Natural killer cell treated with Interleukin-12 subunit alpha and Interleukin-12 subunit beta and Interleukin-15 and Interleukin-18, amount 100 ng/mL, for 72 hours (primary cell): ENCODE measurements at regions not wholly inside any gene's neighbourhood (a gene's known extent, or its start where the extent isn't known, plus 50 kb on each side); places are given as distances from the start of the nearest gene placed in this dataset.
A peak's percentile ranks its signal among the peaks of the same experiment; 100 is the strongest.

ENCODE experiments used
- ATAC-seq, 2 donors: fragments of 150-1000 bp; cut with Tn5 transposase in 1 of 2; sonication (Bioruptor Pico), chemical (Tn5 transposase) in 1 of 2; 2 replicates each; pipeline ENCODE4 v1.10.0; 2021
- DNase-seq: peaks from one replicate; pipeline ENCODE4 v3.0.0; 2022; ENCODE audit warnings: low spot score
- H3K27ac Mint-ChIP-seq, 2 donors: 1 replicate in 1 of 2; 2 replicates in 1 of 2; pipeline ENCODE4 v1.8.0; 2022; ENCODE audit warnings: mixed read lengths in 2 of 2, mild to moderate bottlenecking in 1 of 2, moderate library complexity in 1 of 2
- H3K27me3 Mint-ChIP-seq, 2 donors: 1 replicate in 1 of 2; 2 replicates in 1 of 2; pipeline ENCODE4 v1.8.0; 2022; ENCODE audit warnings: mixed read lengths in 2 of 2
- H3K36me3 Mint-ChIP-seq: one replicate; pipeline ENCODE4 v1.8.0; 2022; ENCODE audit warnings: mixed read lengths
- H3K4me1 Mint-ChIP-seq, 2 donors: 1 replicate in 1 of 2; 2 replicates in 1 of 2; pipeline ENCODE4 v1.8.0; 2022; ENCODE audit warnings: low read depth in 2 of 2, mixed read lengths in 2 of 2, mild to moderate bottlenecking in 1 of 2
- H3K4me3 Mint-ChIP-seq: one replicate; pipeline ENCODE4 v1.8.0; 2022; ENCODE audit warnings: mixed read lengths
- H3K9me3 Mint-ChIP-seq: 2 replicates; pipeline ENCODE4 v1.8.0; 2022; ENCODE audit warnings: mixed read lengths

DNA sequence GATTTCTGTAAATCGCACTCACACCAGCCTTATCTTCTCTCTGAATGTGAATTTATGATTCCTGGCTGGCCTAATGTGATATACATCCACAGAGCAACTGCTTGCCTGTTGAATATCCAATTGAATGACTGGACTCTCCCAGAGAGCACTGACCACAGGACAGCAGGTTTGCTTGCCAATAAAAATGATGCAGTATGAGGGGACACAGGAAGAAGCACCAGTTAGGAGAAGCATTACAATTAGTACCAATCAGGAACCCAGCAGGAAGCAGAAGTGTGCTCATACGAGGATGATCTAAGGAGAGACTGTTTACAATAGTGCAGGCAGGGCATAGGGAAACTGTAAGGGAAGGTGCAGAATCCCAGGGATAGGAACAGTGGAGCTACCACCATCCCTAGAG, 127.2 kb upstream of the ZNF366 start:
- Mint-ChIP-seq H3K9me3 (no peaks in the 10 kb centered on the region), H3K36me3 (no peaks in the 10 kb centered on the region), H3K27me3 (peaks cover 12 to 26% of the 10 kb centered on the region in 2 donors), H3K4me3 (no peak overlapping the region), H3K4me1 (no peaks in the 10 kb centered on the region), H3K27ac (no peak overlapping the region)
- peak in 1 of 2 donors; percentile 6 for ATAC-seq
- no peak for DNase-seq

DNA sequence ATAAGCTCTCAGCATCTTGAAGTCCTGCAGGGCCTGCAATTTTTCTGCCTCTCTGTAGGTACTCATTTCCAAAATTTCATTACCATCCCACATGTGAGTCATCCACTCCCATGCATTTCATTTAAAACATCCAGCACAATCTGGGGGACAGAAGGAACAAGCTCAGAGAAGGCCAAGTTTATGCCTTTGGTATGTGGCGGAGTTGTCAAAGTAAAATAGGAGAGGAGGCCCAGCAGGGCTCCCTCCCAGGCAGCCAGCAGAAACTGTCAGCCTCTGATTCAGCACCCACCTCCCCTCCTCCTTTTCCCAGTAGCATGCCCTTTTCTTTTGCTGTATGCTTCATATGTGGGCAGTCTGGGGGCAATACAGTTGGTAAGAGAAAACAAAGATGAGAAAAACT, 126.4 kb upstream of the ZNF366 start:
- DNase-seq (no peak), ATAC-seq (no peak)
- Mint-ChIP-seq H3K36me3 (no peaks in the 10 kb centered on the region), H3K9me3 (no peaks in the 10 kb centered on the region), H3K4me3 (no peak overlapping the region), H3K4me1 (no peaks in the 10 kb centered on the region), H3K27ac (no peak overlapping the region), H3K27me3 (peaks cover 12 to 26% of the 10 kb centered on the region in 2 donors)

GRCh38 chr5:72633041-72633445, 125.8 kb upstream of the ZNF366 start:
- H3K9me3 Mint-ChIP-seq: no peaks in the 10 kb centered on the region
- no peak overlapping the region for H3K4me3 Mint-ChIP-seq
- DNase-seq (no peak), ATAC-seq (no peak)
- H3K4me1 Mint-ChIP-seq: no peaks in the 10 kb centered on the region
- H3K36me3 Mint-ChIP-seq: no peaks in the 10 kb centered on the region
- peaks cover 12 to 21% of the 10 kb centered on the region in 2 donors for H3K27me3 Mint-ChIP-seq
- no peak overlapping the region for H3K27ac Mint-ChIP-seq

GRCh38 chr5:72630721-72631120, 123.5 kb upstream of the ZNF366 start:
- H3K4me3 Mint-ChIP-seq: no peak overlapping the region
- H3K36me3 Mint-ChIP-seq: no peaks in the 10 kb centered on the region
- no peak overlapping the region for H3K27ac Mint-ChIP-seq
- no peaks in the 10 kb centered on the region for H3K4me1 Mint-ChIP-seq
- peaks cover 12 to 32% of the 10 kb centered on the region in 2 donors for H3K27me3 Mint-ChIP-seq
- ATAC-seq (no peak), DNase-seq (no peak)
- no peaks in the 10 kb centered on the region for H3K9me3 Mint-ChIP-seq

- Mint-ChIP-seq H3K9me3 (no peaks in the 10 kb centered on the region), H3K4me1 (no peaks in the 10 kb centered on the region), H3K27me3 (peaks cover 12 to 32% of the 10 kb centered on the region in 2 donors), H3K4me3 (no peak overlapping the region), H3K27ac (no peak overlapping the region), H3K36me3 (no peaks in the 10 kb centered on the region)
- no peak for DNase-seq
- no peak for ATAC-seq
Measured at GRCh38 chr5:72630081-72630480, 122.9 kb upstream of the ZNF366 start.

GRCh38 chr5:72628771-72629371, 121.7 kb upstream of the ZNF366 start:
- Mint-ChIP-seq H3K9me3 (no peaks in the 10 kb centered on the region), H3K27ac (no peak overlapping the region), H3K4me1 (no peaks in the 10 kb centered on the region), H3K4me3 (no peak overlapping the region), H3K27me3 (peaks cover 11 to 32% of the 10 kb centered on the region in 2 donors), H3K36me3 (no peaks in the 10 kb centered on the region)
- ATAC-seq (no peak), DNase-seq (no peak)

DNA sequence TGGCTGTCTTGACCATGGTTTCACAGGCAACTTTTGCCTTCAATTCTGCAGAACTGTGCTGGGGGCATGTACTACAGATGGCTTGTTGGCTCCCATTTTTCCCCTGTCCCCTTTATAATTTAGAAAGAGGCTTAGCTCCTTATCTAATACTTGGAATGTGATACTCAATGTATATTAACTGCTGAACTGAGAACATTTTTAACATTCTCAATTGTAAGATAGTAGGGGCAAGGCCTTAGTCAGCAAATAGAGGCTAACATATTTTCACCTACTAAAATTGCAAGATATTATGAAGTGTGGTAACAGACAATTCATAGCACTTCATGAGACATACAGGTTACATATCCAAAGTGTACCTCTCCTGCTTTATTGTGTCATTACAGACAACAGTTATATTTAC, 118.1 kb upstream of the ZNF366 start:
- no peaks in the 10 kb centered on the region for H3K4me1 Mint-ChIP-seq
- no peak for ATAC-seq
- H3K4me3 Mint-ChIP-seq: no peak overlapping the region
- no peaks in the 10 kb centered on the region for H3K36me3 Mint-ChIP-seq
- no peak for DNase-seq
- no peaks in the 10 kb centered on the region for H3K9me3 Mint-ChIP-seq
- H3K27me3 Mint-ChIP-seq: peaks cover 11 to 31% of the 10 kb centered on the region in 2 donors
- no peak overlapping the region for H3K27ac Mint-ChIP-seq

DNA sequence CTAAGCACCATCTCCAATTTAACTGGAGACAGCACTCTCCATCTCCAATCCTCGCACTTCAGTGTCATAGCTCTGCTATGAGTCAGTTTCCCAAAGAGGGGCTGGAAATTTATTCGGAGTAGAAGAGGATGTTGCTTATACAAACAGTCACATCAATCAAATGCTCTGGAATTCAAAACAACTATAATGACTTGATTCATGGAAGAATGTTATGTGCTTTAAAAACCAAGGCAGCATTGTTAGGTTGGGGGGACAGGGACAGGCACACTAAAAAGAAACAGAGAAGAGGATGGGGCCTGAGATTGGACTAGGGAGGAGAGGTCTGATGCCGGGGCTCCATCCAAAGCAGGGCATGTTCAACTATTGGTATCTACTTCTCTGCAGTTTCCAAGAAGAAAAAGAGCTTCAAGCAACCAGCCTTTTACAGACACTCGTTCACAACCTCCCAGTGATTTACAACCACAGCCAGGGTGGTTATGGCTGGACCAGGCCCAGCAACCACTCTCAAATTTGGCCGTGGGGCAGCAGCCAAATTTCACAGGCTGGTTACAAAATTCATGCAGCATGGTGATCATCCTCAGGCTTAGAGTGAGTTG, 117.5 kb upstream of the ZNF366 start:
- ATAC-seq (no peak), DNase-seq (no peak)
- Mint-ChIP-seq H3K27me3 (peaks cover 11 to 32% of the 10 kb centered on the region in 2 donors), H3K9me3 (no peaks in the 10 kb centered on the region), H3K4me1 (no peaks in the 10 kb centered on the region), H3K27ac (no peak overlapping the region), H3K4me3 (no peak overlapping the region), H3K36me3 (no peaks in the 10 kb centered on the region)

DNA sequence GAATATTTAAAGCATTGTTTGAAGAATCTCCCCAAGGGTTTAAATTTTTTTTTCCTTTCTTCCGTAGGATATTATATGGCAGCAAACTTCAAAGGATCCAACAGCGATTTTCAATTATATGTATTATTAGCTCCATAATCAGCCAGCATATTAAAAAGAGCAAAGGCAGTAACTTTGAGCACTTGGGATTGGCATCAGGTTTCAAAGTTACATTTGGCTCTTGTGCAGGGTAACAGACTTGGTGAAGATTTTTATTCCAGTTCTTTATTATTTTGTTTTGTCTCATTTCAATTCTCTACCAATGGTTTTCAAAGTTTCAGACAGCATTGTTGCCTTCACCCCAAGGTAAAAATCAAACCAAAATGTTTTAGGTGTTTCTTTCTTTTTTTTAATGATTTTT, 116.7 kb upstream of the ZNF366 start:
- no peaks in the 10 kb centered on the region for H3K9me3 Mint-ChIP-seq
- H3K4me3 Mint-ChIP-seq: no peak overlapping the region
- H3K27ac Mint-ChIP-seq: no peak overlapping the region
- no peaks in the 10 kb centered on the region for H3K4me1 Mint-ChIP-seq
- DNase-seq: no peak
- ATAC-seq: no peak
- no peaks in the 10 kb centered on the region for H3K36me3 Mint-ChIP-seq
- H3K27me3 Mint-ChIP-seq: peaks cover 15 to 38% of the 10 kb centered on the region in 2 donors

DNA sequence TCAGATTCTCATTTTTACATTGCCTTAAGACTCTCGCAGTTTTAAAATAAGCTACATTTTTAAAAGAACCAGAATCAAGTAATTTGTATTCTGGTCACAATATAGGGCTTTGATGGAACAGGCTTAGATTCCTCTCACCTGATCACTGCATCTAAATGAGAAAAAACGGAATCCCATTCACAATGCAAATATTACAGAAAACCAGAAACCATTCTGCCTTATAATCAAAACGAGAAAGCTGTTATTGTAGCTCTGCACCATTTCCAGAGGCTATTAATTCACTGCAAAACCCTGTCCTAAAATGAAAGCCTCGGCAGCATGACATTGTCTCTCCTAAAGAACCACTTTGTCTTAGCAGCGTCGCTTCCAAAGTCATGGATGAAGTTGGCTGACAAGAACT, 116.1 kb upstream of the ZNF366 start:
- DNase-seq: no peak
- H3K36me3 Mint-ChIP-seq: no peaks in the 10 kb centered on the region
- H3K27me3 Mint-ChIP-seq: peaks cover 15 to 38% of the 10 kb centered on the region in 2 donors
- ATAC-seq: no peak
- H3K9me3 Mint-ChIP-seq: no peaks in the 10 kb centered on the region
- no peak overlapping the region for H3K4me3 Mint-ChIP-seq
- no peaks in the 10 kb centered on the region for H3K4me1 Mint-ChIP-seq
- H3K27ac Mint-ChIP-seq: no peak overlapping the region

DNA sequence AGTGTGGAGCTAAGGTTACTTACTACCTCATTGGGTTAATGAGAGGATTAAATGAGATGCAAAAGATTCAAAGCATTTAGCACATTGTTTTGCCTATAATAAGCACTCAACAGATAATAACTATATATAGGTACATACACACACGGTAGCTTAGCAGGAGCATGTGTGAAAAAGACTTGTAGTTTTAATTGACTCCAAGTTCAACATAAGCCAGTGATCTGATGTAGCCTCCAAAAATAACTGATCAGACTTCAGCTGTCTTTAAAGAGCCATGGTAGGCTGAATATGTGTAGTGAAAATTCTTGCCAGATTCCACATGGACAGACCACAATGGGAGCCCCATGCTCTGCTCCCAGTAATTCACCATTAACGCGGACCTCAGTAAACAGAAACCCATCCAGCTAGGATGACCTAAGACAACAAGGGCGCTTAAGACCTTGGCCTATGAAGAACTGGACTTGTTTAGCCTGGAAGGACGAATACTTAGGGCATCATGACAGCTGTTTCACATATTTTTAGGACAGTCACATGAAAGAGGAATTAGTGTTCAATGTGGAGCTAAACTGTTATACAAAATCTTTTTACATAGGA, 115.1 kb upstream of the ZNF366 start:
- no peak overlapping the region for H3K27ac Mint-ChIP-seq
- ATAC-seq: no peak

DNA sequence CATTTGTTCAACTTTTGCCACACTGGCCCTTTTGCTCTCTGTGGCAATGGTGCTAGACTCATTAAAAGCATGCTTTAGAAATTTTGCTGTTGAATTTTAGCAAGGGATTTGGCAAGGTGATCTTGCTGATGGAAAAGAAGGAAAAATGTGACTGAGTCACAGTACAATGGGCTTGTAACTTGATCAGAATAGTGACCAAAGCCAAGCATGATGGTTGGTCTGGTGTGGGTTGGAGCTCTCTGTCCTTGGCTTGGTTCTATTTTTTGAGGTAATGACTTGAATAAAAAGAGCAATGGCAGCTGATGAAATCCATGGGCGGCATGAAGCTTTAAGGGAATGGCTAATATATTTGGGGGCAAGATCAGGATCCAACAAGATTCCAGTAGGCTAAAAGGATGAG, 114.4 kb upstream of the ZNF366 start:
- no peak overlapping the region for H3K4me3 Mint-ChIP-seq
- H3K9me3 Mint-ChIP-seq: no peaks in the 10 kb centered on the region
- no peaks in the 10 kb centered on the region for H3K4me1 Mint-ChIP-seq
- no peaks in the 10 kb centered on the region for H3K36me3 Mint-ChIP-seq
- H3K27me3 Mint-ChIP-seq: peaks cover 15 to 39% of the 10 kb centered on the region in 2 donors
- ATAC-seq (no peak), DNase-seq (no peak)
- H3K27ac Mint-ChIP-seq: no peak overlapping the region

More for the DNA sequence above, 115.1 kb upstream of the ZNF366 start:
- Mint-ChIP-seq H3K4me1 (no peaks in the 10 kb centered on the region), H3K9me3 (no peaks in the 10 kb centered on the region), H3K4me3 (no peak overlapping the region), H3K27me3 (peaks cover 15 to 41% of the 10 kb centered on the region in 2 donors), H3K36me3 (no peaks in the 10 kb centered on the region)
- no peak for DNase-seq

DNA sequence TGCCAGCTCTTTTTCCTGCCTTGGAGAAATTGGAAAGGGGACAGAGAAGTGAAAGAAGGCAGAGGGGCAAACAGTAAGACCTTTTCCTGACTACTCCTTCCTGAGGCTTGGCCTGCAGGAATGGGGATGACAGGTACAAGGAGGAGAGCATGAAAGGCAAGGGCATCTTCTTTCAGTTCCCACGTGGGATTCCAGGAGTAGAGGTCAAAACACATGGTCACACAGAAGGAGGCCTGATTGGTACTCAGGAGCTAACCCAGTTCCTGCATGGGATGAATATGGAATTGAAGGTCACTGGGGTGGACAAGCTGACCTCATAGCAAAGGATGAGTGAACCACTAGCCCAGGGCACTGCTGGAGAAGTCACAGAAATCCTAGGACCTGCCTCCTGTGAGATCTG, 112.5 kb upstream of the ZNF366 start:
- Mint-ChIP-seq H3K4me1 (no peaks in the 10 kb centered on the region), H3K4me3 (no peak overlapping the region), H3K27ac (no peak overlapping the region), H3K9me3 (no peaks in the 10 kb centered on the region), H3K36me3 (no peaks in the 10 kb centered on the region), H3K27me3 (peaks cover 15 to 33% of the 10 kb centered on the region in 2 donors)
- DNase-seq: no peak
- peak in 1 of 2 donors; percentile 11 for ATAC-seq

DNA sequence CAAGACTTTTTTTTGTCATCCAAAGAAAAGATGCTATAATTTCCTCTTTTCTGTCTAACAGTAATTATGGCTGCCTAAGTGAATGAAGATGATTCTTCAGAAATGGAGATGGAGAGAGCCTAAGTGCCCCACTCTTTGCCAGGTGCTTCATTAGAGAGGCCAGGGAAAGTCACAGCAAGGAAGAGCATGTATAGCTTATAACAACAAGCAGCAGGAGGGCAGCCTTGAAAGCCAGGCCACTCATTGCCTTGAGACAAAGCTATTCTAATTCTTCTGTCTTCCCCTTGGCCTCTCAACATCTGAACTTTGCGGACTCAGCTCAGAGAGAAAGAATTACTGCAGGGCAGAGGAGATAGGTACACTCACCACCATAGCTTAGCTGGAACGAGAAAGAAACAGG, 112.0 kb upstream of the ZNF366 start:
- Mint-ChIP-seq H3K4me1 (no peaks in the 10 kb centered on the region), H3K27ac (no peak overlapping the region), H3K9me3 (no peaks in the 10 kb centered on the region), H3K4me3 (no peak overlapping the region), H3K27me3 (peaks cover 17 to 29% of the 10 kb centered on the region in 2 donors), H3K36me3 (no peaks in the 10 kb centered on the region)
- DNase-seq: no peak
- ATAC-seq: no peak
